Activated B cell treated with CpG ODN at 0.5 μM for 24 hours (primary cell): ENCODE measurements at regions not wholly inside any gene's neighbourhood (a gene's known extent, or its start where the extent isn't known, plus 50 kb on each side); places are given as distances from the start of the nearest gene placed in this dataset.

Source experiments
- ATAC-seq: fragments of 200-7000 bp; cut with Tn5 transposase; one replicate; pipeline ENCODE4 v1.10.0; 2021; ENCODE audit warnings: low read depth, mild to moderate bottlenecking, moderate library complexity
- CTCF ChIA-PET: fragments of 350-600 bp; sonication (Branson Sonifier 250); formaldehyde crosslinking; loops from one replicate; lab custom pipeline; 2021; ENCODE audit warnings: antibody characterized with exemption; lab: Charles Lee
- POLR2A ChIA-PET: fragments of 350-600 bp; sonication (Branson Sonifier 250); formaldehyde crosslinking; loops from one replicate; lab custom pipeline; 2021; ENCODE audit warnings: antibody characterized with exemption; lab: Charles Lee
- DNase-seq: peaks from one replicate; pipeline ENCODE4 v3.0.0; 2022
- H3K27ac Mint-ChIP-seq: one replicate; pipeline ENCODE4 v1.8.0; 2020; ENCODE audit warnings: mixed read lengths
- H3K27me3 Mint-ChIP-seq: one replicate; pipeline ENCODE4 v1.8.0; 2021; ENCODE audit warnings: mixed read lengths
- H3K36me3 Mint-ChIP-seq: one replicate; pipeline ENCODE4 v1.8.0; 2021; ENCODE audit warnings: low read depth, mixed read lengths
- H3K4me1 Mint-ChIP-seq: one replicate; pipeline ENCODE4 v1.8.0; 2021; ENCODE audit warnings: mixed read lengths
- H3K4me3 Mint-ChIP-seq: one replicate; pipeline ENCODE4 v1.8.0; 2020; ENCODE audit warnings: mild to moderate bottlenecking, mixed read lengths
- H3K9me3 Mint-ChIP-seq: one replicate; pipeline ENCODE4 v1.8.0; 2020; ENCODE audit warnings: mixed read lengths
- intact Hi-C: fragments of 100-400 bp; cut with micrococcal nuclease; formaldehyde crosslinking; loops from one replicate; pipeline ENCODE4 v1.15.1; 2024
- TF ChIP-seq, protein P1 (sequence below): fragments of 200-600 bp; IDR thresholded peaks from one replicate; pipeline ENCODE4 v1.8.0; 2022; ENCODE audit warnings: antibody characterized with exemption, mild to moderate bottlenecking

- ChIA-PET POLR2A (no interaction called here), CTCF (no interaction called here)
- no peak overlapping the region for H3K4me3 Mint-ChIP-seq
- ATAC-seq (no peak), DNase-seq (no peak)
- no peak overlapping the region for H3K27ac Mint-ChIP-seq
- H3K9me3 Mint-ChIP-seq, result peaks cover 5% of the 10 kb centered on the region
- no peaks in the 10 kb centered on the region for H3K27me3 Mint-ChIP-seq
- H3K4me1 Mint-ChIP-seq, result peaks cover 37% of the 10 kb centered on the region
- H3K36me3 Mint-ChIP-seq, result no peaks in the 10 kb centered on the region
- intact Hi-C loops, result no loop called here
- TF ChIP-seq, protein P1, sequence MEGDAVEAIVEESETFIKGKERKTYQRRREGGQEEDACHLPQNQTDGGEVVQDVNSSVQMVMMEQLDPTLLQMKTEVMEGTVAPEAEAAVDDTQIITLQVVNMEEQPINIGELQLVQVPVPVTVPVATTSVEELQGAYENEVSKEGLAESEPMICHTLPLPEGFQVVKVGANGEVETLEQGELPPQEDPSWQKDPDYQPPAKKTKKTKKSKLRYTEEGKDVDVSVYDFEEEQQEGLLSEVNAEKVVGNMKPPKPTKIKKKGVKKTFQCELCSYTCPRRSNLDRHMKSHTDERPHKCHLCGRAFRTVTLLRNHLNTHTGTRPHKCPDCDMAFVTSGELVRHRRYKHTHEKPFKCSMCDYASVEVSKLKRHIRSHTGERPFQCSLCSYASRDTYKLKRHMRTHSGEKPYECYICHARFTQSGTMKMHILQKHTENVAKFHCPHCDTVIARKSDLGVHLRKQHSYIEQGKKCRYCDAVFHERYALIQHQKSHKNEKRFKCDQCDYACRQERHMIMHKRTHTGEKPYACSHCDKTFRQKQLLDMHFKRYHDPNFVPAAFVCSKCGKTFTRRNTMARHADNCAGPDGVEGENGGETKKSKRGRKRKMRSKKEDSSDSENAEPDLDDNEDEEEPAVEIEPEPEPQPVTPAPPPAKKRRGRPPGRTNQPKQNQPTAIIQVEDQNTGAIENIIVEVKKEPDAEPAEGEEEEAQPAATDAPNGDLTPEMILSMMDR, result no peak
Observed at GRCh38 chr5:68372161-68372560, 156.6 kb downstream of the PIK3R1 start.

DNA sequence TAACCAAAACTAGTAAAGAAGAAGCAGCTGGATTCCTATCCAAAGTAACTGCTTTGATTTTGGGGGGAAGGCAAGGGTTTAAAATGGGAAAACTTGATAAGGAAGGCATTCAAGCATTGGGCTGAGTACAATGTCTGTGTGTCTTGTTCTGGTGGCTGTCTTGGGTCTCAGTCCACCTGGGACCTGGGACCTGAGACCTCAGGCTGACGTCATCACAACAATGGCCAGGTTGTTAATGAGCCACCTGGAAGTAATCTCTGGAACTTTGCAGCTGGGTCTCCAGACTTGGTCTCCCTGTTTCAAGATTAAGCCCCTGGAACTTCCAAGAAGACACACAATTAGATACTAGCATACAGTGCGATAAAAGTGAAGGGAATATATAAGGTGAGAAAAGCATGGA, 157.5 kb downstream of the PIK3R1 start:
- ATAC-seq, result no peak
- Mint-ChIP-seq H3K27ac (no peak overlapping the region), H3K27me3 (no peaks in the 10 kb centered on the region), H3K4me1 (peaks cover 37% of the 10 kb centered on the region), H3K36me3 (no peaks in the 10 kb centered on the region), H3K4me3 (no peak overlapping the region), H3K9me3 (peaks cover 5% of the 10 kb centered on the region)
- DNase-seq, result no peak
- ChIA-PET CTCF (no interaction called here), POLR2A (no interaction called here)
- TF ChIP-seq, protein P1, result no peak
- intact Hi-C loops, result no loop called here

- DNase-seq, result no peak
- POLR2A ChIA-PET, result interaction anchor here (0.6 kb wide), 1 partner anchor 30 kb away, joined by 3 read pairs; no protein-coding TSS in a partner anchor
- Mint-ChIP-seq H3K27me3 (no peaks in the 10 kb centered on the region), H3K4me1 (peaks cover 33% of the 10 kb centered on the region), H3K4me3 (no peak overlapping the region), H3K27ac (no peak overlapping the region), H3K36me3 (no peaks in the 10 kb centered on the region), H3K9me3 (peaks cover 5% of the 10 kb centered on the region)
- TF ChIP-seq, protein P1, result no peak
- intact Hi-C loops, result no loop called here
- CTCF ChIA-PET, result no interaction called here
- no peak for ATAC-seq
Observed at GRCh38 chr5:68374796-68375518, 159.4 kb downstream of the PIK3R1 start.

GRCh38 chr5:68375540-68375939, 160.0 kb downstream of the PIK3R1 start:
- no peak for ATAC-seq
- no peaks in the 10 kb centered on the region for H3K36me3 Mint-ChIP-seq
- H3K4me3 Mint-ChIP-seq, result no peak overlapping the region
- DNase-seq, result no peak
- POLR2A ChIA-PET, result no interaction called here
- intact Hi-C loops, result no loop called here
- TF ChIP-seq, protein P1, result no peak
- CTCF ChIA-PET, result no interaction called here
- peaks cover 33% of the 10 kb centered on the region for H3K4me1 Mint-ChIP-seq
- no peak overlapping the region for H3K27ac Mint-ChIP-seq
- peaks cover 5% of the 10 kb centered on the region for H3K9me3 Mint-ChIP-seq
- no peaks in the 10 kb centered on the region for H3K27me3 Mint-ChIP-seq

DNA sequence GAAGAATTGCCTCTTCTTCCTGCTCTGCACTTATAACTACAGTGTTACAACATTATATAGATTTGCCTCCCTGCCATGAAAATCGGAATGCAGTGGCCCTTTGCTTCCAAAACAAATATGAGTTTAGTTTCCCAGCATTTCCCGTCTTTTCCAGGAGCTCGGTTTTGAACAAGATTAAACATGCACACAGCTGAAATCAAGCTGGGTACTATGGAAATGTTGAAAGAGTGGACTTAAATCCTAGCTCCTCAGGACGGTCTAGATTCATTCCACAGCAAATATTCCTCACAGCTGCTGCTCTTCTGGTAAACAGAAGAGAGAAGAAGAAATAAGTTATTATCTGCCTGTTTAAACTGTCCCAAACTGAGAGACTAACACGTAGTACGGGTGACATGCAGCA, 161.4 kb downstream of the PIK3R1 start:
- no peak for ATAC-seq
- Mint-ChIP-seq H3K27ac (no peak overlapping the region), H3K4me3 (no peak overlapping the region), H3K9me3 (peaks cover 5% of the 10 kb centered on the region), H3K4me1 (peaks cover 32% of the 10 kb centered on the region), H3K36me3 (no peaks in the 10 kb centered on the region), H3K27me3 (no peaks in the 10 kb centered on the region)
- ChIA-PET CTCF (no interaction called here), POLR2A (interaction anchor here (1.0 kb wide), 1 partner anchor 9 kb away, joined by 9 read pairs; no protein-coding TSS in a partner anchor)
- DNase-seq, result no peak
- TF ChIP-seq, protein P1, result no peak
- intact Hi-C loops, result no loop called here
